Osteocyte (in vitro differentiated cells): ENCODE measurements at regions not wholly inside any gene's neighbourhood (a gene's known extent, or its start where the extent isn't known, plus 50 kb on each side); places are given as distances from the start of the nearest gene placed in this dataset.

Experiments used
- DNase-seq: peaks from one replicate; pipeline ENCODE4 v3.0.0; 2021; ENCODE audit warnings: mixed read lengths; ENCODE audit not compliant: unreplicated experiment; ENCODE audit errors: extremely low spot score
- H3K27ac Mint-ChIP-seq: one replicate; pipeline ENCODE4 v1.8.0; 2021; ENCODE audit warnings: mild to moderate bottlenecking, mixed read lengths; ENCODE audit not compliant: unreplicated experiment
- H3K27me3 Mint-ChIP-seq: one replicate; pipeline ENCODE4 v1.8.0; 2021; ENCODE audit warnings: mixed read lengths; ENCODE audit not compliant: unreplicated experiment
- H3K36me3 Mint-ChIP-seq: one replicate; pipeline ENCODE4 v1.8.0; 2021; ENCODE audit warnings: mixed read lengths; ENCODE audit not compliant: unreplicated experiment
- H3K4me1 Mint-ChIP-seq: one replicate; pipeline ENCODE4 v1.8.0; 2021; ENCODE audit warnings: mixed read lengths; ENCODE audit not compliant: unreplicated experiment
- H3K4me3 Mint-ChIP-seq: one replicate; pipeline ENCODE4 v1.8.0; 2021; ENCODE audit warnings: mild to moderate bottlenecking, moderate library complexity, mixed read lengths; ENCODE audit not compliant: unreplicated experiment
- H3K9me3 Mint-ChIP-seq: one replicate; pipeline ENCODE4 v1.8.0; 2021; ENCODE audit warnings: mixed read lengths; ENCODE audit not compliant: unreplicated experiment
- TF ChIP-seq, protein P1 (sequence below): fragments of 200-600 bp; sonication (generic); IDR thresholded peaks from 2 replicates; pipeline ENCODE4 v1.5.0; 2021; ENCODE audit warnings: antibody characterized with exemption, mild to moderate bottlenecking, moderate library complexity

DNA sequence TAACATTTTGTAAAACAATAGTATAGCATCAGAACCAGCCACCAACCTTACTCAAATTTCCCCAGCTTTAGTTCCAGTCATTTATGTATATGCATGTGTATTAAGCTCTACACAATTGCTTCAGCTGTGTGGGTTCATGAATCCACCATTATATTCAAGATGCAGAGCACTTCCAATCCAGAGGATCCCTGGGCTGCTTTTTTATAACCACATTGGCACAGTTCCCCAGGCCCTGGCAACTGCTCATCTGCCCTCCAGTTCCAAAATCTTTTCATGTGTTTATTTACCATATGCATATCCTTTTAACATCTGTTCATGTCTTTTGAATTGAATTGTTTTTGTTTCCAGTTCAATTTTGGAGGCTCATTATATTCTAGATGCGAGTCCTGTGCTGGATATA, 482.9 kb upstream of the HS6ST1 start:
- H3K27me3 Mint-ChIP-seq = peaks cover 36% of the 10 kb centered on the region
- H3K36me3 Mint-ChIP-seq = no peaks in the 10 kb centered on the region
- no peaks in the 10 kb centered on the region for H3K9me3 Mint-ChIP-seq
- H3K27ac Mint-ChIP-seq = no peak overlapping the region
- TF ChIP-seq, protein P1, sequence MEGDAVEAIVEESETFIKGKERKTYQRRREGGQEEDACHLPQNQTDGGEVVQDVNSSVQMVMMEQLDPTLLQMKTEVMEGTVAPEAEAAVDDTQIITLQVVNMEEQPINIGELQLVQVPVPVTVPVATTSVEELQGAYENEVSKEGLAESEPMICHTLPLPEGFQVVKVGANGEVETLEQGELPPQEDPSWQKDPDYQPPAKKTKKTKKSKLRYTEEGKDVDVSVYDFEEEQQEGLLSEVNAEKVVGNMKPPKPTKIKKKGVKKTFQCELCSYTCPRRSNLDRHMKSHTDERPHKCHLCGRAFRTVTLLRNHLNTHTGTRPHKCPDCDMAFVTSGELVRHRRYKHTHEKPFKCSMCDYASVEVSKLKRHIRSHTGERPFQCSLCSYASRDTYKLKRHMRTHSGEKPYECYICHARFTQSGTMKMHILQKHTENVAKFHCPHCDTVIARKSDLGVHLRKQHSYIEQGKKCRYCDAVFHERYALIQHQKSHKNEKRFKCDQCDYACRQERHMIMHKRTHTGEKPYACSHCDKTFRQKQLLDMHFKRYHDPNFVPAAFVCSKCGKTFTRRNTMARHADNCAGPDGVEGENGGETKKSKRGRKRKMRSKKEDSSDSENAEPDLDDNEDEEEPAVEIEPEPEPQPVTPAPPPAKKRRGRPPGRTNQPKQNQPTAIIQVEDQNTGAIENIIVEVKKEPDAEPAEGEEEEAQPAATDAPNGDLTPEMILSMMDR = no peak
- no peak for DNase-seq
- H3K4me3 Mint-ChIP-seq = no peak overlapping the region
- no peaks in the 10 kb centered on the region for H3K4me1 Mint-ChIP-seq

DNA sequence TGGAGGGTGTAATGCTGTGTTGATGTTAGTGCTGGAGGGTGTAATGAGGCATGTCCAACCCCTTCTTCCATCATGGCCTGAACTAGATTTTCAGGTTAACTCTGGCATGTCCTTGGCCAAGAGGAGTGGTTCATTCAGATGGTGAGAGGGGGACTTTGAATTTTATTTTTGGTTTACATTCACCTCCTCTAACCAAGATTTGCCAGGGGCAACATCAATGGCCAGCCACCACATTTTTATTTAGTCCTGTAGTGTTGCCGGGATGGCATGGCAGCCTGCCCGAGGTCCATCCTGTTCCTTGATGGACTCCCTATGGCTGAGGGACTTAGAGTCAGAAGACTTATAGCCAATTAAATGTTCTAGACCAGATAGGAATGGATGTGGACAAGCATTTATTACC, 484.6 kb upstream of the HS6ST1 start:
- H3K27me3 Mint-ChIP-seq = peaks cover 40% of the 10 kb centered on the region
- TF ChIP-seq, protein P1 = no peak
- DNase-seq = no peak
- H3K9me3 Mint-ChIP-seq = no peaks in the 10 kb centered on the region
- H3K27ac Mint-ChIP-seq = no peak overlapping the region
- H3K36me3 Mint-ChIP-seq = no peaks in the 10 kb centered on the region
- H3K4me1 Mint-ChIP-seq = no peaks in the 10 kb centered on the region
- H3K4me3 Mint-ChIP-seq = no peak overlapping the region

DNA sequence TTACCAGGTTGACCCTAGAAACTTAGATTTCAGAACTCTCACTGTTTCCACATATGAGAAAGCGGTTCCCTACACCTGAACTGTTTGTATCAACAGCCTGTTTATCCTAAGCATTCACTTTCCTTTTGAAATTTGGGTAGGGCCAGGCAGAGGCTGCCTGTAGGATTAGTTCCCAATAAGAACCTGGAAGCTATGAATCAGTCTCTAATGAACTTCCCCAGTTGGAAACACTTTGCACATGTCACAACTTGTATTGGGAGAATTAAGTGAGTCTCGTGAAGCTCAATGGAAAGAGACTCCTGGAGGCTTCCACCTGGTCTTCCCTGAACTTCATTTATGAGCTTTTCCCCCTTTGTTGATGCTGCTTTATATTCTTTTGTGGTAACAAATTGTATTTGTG, 486.6 kb upstream of the HS6ST1 start:
- Mint-ChIP-seq H3K27ac (no peak overlapping the region), H3K27me3 (peaks cover 37% of the 10 kb centered on the region)

DNA sequence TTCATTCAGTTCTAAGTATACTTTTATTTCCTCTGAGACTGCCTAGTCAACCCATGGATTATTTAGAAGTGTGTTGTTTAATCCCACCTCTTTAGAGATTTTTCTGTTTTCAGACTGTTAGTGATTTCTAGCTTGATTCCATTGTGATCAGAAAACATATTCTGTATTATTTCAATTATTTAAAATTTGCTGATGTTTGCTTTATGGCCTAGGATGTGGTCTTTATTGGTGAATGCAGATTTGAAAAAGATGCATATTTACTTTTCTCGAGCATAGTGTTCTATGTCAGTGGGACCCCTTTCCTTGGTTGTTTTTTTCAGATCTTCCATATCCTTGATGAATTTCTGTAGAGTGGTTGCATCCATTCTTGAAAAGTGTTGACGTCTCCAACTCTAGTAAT, 487.2 kb upstream of the HS6ST1 start:
- no peak overlapping the region for H3K4me3 Mint-ChIP-seq
- H3K27me3 Mint-ChIP-seq = peaks cover 37% of the 10 kb centered on the region
- no peak overlapping the region for H3K27ac Mint-ChIP-seq
- no peak for DNase-seq
- TF ChIP-seq, protein P1 = no peak
- no peaks in the 10 kb centered on the region for H3K36me3 Mint-ChIP-seq
- H3K9me3 Mint-ChIP-seq = peaks cover 3% of the 10 kb centered on the region
- no peaks in the 10 kb centered on the region for H3K4me1 Mint-ChIP-seq

More for the DNA sequence above, 486.6 kb upstream of the HS6ST1 start:
- H3K4me3 Mint-ChIP-seq = no peak overlapping the region
- DNase-seq = no peak
- H3K36me3 Mint-ChIP-seq = no peaks in the 10 kb centered on the region
- TF ChIP-seq, protein P1 = no peak
- peaks cover 3% of the 10 kb centered on the region for H3K9me3 Mint-ChIP-seq
- H3K4me1 Mint-ChIP-seq = no peaks in the 10 kb centered on the region

DNA sequence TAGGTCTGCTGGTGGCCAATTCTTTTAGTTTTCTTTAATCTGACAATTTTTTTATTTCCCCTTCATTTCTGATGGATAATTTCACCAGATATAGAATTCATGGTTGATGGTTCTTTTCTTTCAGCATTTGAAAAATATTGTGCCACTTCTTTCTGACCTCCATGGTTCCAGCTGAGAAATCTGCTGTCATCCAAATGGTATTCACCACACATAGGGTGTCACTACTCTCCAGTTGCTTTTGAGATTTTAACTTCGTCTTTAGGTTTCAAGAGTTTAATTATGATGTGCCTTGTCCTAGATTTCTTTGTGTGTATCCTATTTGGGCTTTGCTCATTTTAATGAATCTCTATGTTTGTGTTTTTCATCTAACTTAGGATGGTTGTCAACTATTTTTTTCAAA, 488.6 kb upstream of the HS6ST1 start:
- peaks cover 3% of the 10 kb centered on the region for H3K9me3 Mint-ChIP-seq
- H3K36me3 Mint-ChIP-seq = no peaks in the 10 kb centered on the region
- no peak overlapping the region for H3K4me3 Mint-ChIP-seq
- TF ChIP-seq, protein P1 = no peak
- no peak for DNase-seq
- no peaks in the 10 kb centered on the region for H3K4me1 Mint-ChIP-seq
- peaks cover 26% of the 10 kb centered on the region for H3K27me3 Mint-ChIP-seq
- H3K27ac Mint-ChIP-seq = no peak overlapping the region
